ENCODE measurements at regions not wholly inside any gene's neighbourhood (a gene's known extent, or its start where the extent isn't known, plus 50 kb on each side); places are given as distances from the start of the nearest gene placed in this dataset.

DNA sequence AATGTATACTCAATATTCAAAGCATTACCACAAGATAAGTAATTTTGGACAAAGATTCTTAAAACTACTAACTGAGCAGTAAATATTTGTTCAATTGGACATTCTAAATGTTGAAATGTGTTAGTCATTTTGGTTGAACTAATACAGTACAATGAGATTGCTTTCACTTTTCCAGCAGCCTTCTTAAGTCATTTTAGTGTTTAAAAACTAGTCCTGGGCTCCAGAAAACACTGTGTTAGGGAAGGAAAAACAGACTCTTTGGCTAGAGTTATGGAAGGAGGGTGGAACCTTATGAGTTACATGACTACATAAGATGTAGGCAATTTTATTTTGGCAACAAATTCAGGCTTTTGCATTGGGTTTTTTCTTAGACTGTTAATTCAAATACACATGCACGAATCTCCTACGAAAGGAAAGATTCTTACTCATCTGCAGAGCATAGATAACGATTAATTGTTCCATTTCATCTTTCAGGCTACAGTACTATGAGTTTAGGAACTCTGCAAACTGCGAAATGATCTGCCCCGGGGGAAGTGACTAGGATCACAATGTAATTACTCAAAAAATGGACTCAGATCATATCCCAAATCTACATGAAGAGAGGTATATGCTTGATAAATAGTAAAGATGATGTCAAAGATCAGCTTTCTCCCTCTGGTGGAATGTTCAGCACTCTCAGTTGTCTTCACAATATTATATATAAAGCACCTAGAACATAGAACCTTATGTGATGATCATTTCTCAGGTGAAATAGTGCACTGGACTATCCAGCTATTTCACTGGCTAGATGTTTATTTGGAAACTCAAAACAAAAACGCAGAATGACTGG lies 492.8 kb upstream of the MDFIC2 start:
- in situ Hi-C loops (cut with MboI; ENCODE audit: low sequenced_read_pairs), result no loop called here

DNA sequence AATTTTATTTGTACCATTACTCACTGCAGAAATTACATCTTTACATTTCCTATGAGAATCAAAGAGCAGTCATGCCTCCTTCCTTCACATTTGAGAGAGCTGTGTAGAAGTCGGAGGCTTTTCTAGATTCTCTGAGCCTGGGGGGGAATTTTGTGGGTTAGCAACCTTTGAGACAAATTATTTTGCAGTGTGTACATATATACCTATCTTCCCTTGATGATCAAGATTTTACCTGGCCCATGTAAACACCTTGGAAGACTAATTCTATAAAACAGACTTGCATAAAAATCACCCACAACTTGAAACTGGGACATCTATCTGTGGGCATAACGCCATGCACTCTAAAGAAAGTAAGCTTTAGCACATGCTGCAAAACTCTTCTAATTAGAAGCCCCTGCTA lies 491.5 kb upstream of the MDFIC2 start:
- in situ Hi-C loops (cut with MboI; ENCODE audit: low sequenced_read_pairs), result no loop called here

DNA sequence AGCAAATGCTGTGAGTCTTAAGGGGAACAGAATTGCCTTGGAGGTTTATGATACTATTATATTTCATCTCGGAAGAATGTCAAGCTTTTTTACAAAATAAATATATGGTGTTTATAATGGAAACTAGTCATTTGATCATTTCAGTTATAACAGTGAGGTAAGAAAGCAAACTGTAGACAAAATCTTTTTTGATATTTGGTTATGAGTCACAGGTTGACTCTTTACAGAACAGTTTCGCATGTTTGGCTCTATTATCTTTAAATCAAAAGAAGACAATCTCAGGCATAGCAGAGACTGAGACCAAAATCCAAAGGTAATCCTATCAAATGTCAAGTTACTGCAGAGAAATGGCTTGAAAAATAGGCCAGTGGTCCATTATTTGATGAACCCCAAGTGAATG lies 490.9 kb upstream of the MDFIC2 start:
- in situ Hi-C loops (cut with MboI; ENCODE audit: low sequenced_read_pairs), result no loop called here

DNA sequence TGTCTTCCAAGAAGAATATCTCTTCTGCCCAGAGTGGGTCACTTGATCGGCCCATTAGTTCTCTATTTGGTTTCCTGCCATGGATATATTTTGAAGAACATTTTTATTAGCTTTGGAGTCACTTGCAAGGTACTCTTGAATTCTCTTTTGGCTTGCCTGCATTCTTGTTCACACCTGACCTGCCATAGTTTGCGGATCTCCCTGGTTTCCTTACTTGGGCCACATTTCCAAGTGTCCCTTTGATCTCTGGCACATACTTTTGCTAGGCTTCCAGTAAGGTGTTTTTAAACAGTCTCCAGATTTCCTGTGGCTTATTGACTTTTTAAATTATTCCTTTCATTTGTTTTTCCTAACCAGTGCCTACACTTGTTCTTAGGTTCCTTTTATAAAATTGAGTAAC lies 488.5 kb upstream of the MDFIC2 start:
- in situ Hi-C loops (cut with MboI; ENCODE audit: low sequenced_read_pairs), result no loop called here

DNA sequence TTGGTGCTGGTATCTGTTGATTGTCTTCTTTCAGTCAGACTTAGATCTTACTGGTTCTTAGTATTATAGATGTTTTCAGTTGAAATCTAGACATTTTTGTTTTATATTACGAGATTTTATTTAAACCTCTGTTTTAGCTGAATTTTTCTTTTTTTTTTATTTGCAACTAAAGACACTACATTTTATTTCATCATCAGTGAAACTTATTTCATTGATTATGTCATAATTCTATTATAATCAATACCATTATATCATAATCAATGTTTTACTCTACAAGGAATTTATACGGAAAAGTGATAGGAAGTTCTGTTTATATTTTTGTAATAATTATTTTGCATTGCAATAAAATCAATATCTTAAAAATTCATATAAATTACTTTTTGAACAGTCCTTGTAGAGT lies 477.4 kb upstream of the MDFIC2 start:
- in situ Hi-C loops (cut with MboI; ENCODE audit: low sequenced_read_pairs), result no loop called here

DNA sequence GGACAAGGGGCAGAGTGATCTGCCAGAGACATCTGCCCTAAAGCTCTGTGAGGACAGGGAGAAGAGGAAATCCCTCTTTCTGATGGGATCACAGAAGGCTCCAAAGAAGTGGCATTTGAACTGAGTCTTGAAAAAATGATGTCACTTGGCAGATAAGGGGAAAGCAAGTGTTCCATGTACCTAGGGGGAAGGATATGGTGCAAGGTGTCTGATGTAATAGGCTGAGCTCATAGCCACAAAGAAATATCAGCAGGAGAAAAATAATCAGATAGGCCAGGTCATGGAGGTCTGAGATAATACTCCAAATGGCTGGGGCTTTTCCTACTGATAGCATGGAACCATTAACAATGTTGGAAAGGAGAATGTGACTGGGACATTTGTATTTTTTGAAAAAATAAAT lies 468.4 kb upstream of the MDFIC2 start:
- in situ Hi-C loops (cut with MboI; ENCODE audit: low sequenced_read_pairs), result no loop called here

DNA sequence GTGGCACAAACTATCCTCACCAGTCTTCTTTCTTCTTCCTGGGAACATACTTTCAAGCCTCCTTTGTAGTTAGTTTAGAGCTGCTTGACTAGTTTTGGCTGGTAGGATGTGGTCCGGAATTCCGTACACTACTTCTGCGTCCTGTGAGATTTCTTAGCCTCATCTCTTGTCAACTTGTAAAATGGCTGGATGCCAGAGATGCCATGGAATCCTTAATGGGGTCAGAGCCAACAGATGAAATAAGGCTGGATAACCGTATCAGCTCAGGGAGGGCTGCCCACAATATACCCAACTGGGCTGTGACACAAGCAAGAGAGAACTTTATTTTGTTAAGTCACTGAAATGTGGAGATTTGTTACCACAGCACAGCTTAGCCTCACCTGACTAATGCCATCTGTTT lies 466.9 kb upstream of the MDFIC2 start:
- in situ Hi-C loops (cut with MboI; ENCODE audit: low sequenced_read_pairs), result no loop called here

DNA sequence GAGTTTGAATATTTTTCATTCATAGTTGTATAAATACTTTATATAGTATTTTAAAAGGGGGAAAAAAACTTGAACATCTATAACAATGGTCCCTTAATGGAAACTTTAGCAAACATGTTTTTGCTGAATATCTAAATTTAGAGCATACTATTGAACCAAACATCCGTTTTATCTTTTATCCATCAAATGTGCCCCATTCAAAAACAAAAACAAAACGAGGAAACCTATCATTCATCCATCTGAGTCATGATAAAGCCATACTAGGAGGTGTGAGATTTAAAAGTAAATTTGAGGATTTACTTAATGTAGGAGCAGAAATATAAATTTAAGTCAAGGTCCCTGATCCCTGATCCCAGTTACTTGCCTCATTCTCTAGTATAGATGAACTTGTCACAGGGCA lies 463.6 kb upstream of the MDFIC2 start:
- in situ Hi-C loops (cut with MboI; ENCODE audit: low sequenced_read_pairs), result no loop called here

DNA sequence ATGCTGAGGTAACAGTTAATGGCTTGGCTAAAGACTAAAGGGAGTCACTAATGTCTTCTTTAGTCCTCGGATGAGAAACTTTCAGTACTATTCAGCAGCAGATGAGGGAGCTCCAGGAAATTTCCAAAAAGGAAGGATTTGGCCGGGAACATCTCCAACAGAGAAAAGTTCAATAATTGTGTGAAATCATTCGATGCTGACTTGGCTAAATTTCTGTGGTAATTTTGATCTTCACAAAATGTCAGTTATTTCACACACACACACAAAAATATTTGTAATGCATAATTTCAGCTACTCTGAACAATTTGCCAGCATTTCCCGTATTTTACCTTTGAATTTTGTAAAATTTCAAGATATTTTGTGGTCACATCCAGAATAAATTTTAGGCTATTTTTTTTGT lies 462.8 kb upstream of the MDFIC2 start:
- in situ Hi-C loops (cut with MboI; ENCODE audit: low sequenced_read_pairs), result no loop called here

DNA sequence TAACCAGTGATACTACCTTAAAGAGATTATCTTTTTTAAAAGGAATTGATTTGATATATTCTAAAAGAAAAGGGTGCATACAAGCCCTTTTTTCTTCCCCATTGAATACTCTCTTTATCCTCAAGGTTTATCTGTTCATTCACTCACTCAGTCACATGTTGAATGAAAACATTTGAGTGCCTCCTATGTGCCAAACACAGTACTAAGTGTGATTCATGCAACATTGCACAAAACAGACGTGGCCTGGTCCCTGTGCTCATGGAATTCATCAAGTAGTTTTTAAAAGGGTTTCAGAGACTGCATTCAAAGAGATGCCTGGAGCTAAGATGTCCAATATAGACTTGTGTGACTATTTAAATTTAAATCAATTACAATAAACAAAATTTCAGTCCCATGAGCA lies 462.2 kb upstream of the MDFIC2 start:
- in situ Hi-C loops (cut with MboI; ENCODE audit: low sequenced_read_pairs), result no loop called here

DNA sequence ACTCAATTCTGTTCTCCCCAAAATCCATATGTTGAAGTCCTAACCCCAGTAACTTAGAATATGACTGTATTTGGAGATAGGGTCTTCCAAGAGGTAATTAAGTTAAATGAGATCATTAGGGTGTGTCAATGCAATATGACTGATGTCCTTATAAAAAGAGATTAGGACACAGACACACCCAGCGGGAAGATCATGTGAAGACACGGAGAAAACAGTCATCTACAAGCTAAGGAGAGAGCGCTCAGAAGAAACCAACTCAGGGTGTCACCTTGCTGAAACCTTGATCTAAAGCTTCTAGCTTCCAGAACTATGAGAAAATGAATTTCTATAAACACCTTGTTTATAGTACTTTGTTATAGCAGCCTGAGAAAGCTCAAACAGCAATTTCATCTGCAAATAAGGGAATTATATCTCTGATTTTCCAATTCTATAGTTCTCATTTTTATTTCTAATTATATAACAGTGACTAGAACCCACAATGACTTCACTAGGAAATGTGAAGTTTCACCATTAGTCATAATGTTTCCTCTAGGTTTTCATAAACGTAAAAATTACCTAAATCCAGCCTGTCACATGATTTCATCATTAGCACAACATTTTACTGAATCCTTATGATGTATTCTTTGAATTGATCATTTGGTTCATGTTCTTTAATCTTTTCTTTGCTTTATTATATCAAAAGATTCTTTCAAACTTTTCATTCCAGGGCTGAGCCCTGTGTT lies 459.1 kb upstream of the MDFIC2 start:
- in situ Hi-C loops (cut with MboI; ENCODE audit: low sequenced_read_pairs), result no loop called here

DNA sequence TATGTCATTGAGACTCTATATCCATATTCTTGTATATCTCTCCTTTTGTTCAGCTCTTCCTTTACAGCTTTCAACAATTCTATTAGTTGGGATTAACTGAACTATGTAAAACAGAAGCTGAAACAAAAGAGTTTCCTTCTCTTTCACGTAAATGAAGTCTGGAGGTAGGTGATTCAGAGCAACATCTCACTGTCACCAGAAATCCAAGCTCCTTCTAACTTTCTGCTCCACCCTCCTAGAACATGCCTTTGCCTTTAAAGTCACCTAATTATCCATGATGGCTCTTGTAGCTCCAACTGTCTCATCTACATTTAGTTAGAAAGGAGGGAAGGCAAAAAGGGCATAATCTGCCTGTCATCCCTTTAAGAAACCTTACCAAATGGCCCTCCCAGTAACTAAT lies 458.2 kb upstream of the MDFIC2 start:
- in situ Hi-C loops (cut with MboI; ENCODE audit: low sequenced_read_pairs), result no loop called here

DNA sequence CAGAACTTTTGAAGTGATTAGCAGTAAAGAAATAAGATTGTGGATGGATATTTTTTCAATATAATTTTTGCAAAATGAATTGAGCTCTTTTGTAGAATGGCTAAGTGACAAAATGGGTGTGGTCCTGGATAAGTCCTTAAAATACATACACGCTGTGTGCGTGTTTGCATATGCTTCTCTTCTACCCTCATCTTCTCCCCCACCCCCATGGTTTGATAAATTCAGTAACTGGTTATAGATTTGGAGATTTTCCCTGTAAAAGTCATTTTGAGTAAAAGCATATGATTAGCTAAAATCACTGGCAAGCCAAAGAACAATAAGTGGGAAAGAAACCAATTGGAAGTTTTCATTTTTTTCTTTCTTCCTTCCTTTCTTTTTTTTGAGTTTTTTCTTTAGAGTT lies 453.9 kb upstream of the MDFIC2 start:
- in situ Hi-C loops (cut with MboI; ENCODE audit: low sequenced_read_pairs), result no loop called here

DNA sequence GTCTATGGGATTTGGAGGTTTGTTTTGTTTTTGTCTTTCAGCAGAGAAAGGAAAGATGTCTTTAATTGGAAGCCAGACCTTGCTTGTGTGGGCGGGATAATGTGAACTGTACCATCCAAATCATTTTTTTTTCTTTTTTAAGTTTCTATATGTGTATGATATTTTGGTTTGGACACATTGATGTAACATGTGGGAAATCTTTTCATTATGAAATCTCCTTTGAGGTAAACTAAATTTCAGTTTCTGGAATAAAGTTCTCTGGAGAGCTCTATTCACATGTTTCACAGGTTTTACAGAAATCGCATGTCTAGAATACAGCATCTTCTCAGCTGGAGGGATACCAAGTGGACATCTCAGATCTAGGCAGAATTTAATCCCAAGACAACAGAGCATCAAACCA lies 451.5 kb upstream of the MDFIC2 start:
- in situ Hi-C loops (cut with MboI; ENCODE audit: low sequenced_read_pairs), result no loop called here

DNA sequence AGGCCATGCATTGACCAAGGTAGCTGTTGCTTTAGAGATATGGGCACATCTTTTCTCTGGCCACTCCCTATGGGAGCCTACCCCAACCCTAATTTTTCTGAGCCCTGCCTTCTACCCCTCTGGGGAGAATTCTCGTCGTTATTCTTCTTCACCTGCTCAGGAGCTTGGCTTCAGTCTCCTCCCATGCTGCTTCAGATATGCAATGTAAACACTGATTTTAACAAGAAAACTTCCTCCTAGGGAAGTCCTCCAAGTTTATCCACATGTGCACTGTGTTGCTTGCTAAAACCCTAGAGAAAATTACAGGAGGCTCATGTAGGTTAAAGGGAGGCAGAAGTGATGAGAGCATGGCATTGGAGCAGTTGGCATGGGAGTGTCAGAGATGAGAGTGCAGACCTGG lies 445.2 kb upstream of the MDFIC2 start:
- in situ Hi-C loops (cut with MboI; ENCODE audit: low sequenced_read_pairs), result no loop called here

DNA sequence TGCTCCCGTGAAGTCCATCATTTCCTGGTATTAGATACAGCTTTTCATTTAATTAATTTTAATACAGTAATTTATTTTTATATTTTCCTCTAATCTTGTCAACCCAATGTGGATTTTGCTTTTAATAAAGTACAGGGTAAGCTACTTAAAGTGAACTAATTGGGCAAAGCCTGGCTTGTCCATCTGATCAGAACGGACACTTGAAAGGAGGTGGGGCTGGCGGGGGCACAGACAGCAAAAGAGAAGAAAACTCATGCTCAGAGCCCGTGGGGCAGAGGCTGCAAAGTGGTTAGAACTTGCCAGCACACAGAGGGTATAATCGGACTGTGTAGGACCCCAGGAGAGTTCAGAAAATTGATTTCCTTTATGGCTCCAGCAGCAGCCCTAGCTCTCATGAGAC lies 443.1 kb upstream of the MDFIC2 start:
- in situ Hi-C loops (cut with MboI; ENCODE audit: low sequenced_read_pairs), result no loop called here

DNA sequence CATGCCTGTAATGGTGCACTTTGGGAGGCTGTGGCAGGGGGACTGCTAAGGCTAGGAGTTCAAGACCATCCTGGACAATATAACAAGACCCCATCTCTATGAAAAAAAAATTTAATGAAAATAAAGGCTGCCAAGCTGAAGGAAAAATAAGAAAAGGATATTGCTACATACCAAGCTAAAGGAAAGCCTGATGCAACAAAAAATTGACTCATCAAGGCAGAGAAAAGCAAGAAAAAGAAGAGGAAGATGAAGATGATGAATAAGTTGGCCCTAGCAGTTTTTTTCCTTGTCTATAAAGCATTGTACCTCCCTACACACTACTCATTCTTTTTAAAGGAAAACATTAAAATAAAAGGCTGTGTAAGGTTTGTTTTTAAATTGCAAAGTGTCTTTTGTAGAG lies 441.9 kb upstream of the MDFIC2 start:
- in situ Hi-C loops (cut with MboI; ENCODE audit: low sequenced_read_pairs), result no loop called here

DNA sequence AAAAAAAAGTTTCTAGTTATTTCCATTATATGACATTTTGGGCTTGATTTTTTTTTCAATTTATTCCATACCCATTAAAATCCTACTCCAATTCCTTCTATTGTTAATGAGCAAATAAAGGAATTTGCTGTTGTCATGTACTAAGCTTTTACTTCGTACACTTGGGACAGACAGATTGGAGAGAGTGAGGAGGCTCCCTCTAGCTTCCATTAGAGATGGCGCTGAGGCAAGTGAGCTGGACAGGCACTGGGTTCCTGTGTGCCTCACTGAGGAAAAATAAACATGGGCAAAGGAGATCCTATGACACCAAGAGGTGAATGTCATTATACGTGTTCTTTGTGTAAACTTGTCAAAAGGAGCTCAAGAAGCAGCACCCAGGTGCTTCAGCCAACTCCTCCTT lies 441.1 kb upstream of the MDFIC2 start:
- in situ Hi-C loops (cut with MboI; ENCODE audit: low sequenced_read_pairs), result no loop called here

DNA sequence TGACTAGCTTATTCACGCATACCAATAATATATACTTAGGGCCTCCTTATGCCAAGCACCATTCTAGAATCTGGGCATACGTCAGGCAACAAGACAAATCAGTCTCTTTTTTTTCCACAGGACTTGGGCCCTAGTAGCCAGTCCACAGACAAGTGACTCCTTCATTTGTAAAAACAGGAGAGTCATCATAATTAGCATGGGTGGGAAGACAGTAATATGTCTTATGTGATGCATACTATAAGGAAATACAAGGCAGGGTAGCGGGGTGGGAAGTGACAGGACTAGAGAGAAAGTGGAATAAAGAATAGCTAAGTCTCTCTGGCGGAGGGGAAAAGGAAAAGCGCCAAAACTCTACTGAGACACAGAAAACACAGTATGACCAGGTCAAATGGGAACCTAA lies 439.6 kb upstream of the MDFIC2 start:
- in situ Hi-C loops (cut with MboI; ENCODE audit: low sequenced_read_pairs), result no loop called here

DNA sequence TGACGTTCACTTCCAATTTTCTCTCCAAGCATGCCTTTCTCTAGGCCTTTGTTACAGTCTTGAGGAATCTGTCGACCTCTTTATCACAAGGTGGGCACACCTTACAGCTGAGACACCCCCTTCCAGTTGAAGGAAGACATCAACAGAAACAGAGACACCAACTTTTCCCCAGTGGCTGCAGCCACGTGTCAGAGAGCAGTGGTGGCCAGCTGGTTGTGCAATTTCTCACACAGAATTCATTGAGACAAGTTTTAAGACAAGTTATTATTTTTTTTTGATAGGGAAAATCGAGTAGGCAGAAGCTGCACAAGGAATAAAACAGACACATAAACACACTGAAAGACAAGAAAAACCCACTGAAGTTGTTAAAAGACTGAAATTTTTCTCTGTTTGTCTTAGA lies 436.7 kb upstream of the MDFIC2 start:
- in situ Hi-C loops (cut with MboI; ENCODE audit: low sequenced_read_pairs), result no loop called here

DNA sequence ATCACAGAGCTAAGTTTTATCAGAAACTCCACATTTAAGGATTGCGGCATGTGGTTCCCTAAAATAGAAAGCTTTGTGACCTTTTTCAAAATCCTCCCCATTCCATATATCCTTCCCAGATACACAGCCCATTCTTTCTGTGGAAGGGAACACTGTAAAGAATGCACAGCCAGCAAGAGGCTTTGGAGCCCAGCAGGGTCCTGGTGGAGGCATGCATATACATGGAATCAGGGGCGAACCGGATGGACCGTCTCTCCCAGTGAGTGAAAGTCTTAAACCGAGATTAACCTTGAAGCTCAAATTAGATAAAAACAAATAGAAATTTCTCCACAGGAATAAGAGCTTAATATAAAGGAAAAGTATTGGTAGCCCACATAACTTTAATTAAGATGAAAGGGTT lies 436.2 kb upstream of the MDFIC2 start:
- in situ Hi-C loops (cut with MboI; ENCODE audit: low sequenced_read_pairs), result no loop called here

DNA sequence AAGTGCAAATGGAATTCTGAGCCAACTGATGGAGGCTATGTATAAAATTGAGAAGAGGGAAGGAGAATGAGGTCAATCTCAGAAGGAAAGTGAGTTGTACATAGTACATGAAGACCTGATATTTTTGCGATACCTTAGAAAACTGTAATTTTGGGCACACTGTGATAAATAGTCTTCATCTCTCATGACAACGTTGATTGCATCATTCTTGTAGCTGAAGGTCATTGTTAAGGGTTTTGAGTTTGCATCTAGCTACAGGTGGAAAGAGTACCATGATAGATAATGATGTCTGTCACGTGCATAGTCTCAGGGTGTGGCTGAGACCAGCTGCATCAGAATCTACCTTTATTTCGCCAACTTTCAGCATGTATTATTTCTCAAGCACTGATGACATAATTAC lies 435.4 kb upstream of the MDFIC2 start:
- in situ Hi-C loops (cut with MboI; ENCODE audit: low sequenced_read_pairs), result no loop called here

DNA sequence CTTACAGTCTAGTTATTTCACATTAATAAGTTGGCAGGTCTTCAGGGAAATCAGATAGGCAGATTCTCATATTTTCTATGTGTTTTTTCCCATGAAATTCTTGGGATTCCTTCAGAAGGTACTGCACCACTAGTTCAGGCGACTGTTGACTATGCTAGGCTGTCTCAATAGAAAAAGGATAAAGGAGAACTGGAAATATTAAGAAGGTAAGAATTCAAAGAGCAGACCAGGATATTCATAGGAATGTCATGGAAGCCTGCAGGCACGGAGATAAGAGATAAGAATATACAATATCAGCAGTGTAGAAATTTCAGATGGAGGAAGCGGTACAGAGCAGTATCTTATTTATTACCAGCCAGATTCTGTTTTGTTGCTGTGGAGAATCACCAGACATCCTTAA lies 432.1 kb upstream of the MDFIC2 start:
- in situ Hi-C loops (cut with MboI; ENCODE audit: low sequenced_read_pairs), result no loop called here

Measured in HL-60/S4 (cell line).